Tibial nerve (tissue), 4 donors: ENCODE measurements at regions not wholly inside any gene's neighbourhood (a gene's known extent, or its start where the extent isn't known, plus 50 kb on each side); places are given as distances from the start of the nearest gene placed in this dataset.
"Not testable (repeated sequence)": the region's sequence is repeated elsewhere in the genome, so short reads cannot be mapped to it uniquely, and the experiment has no call there.

ENCODE experiments used
- DNase-seq, 2 donors: peaks; one replicate each; pipeline ENCODE4 v3.0.0-alpha.2; 2019; ENCODE audit warnings: low spot score in 2 of 2
- H3K27ac ChIP-seq, 4 donors: fragments of 200-600 bp; sonication (generic) in 3 of 4; one replicate each; pipeline ENCODE4 v1.5.1; 2017 to 2019; ENCODE audit warnings: mild to moderate bottlenecking in 1 of 4
- H3K27me3 ChIP-seq, 2 donors: fragments of 200-600 bp; sonication (generic) in 1 of 2; one replicate each; pipeline versions ENCODE4 v1.5.1 to v1.6.0; 2017 to 2019
- H3K36me3 ChIP-seq, 3 donors: fragments of 200-600 bp; sonication (generic); one replicate each; pipeline ENCODE4 v1.5.1; 2018 to 2019
- H3K4me1 ChIP-seq, 4 donors: fragments of 200-600 bp; sonication (generic) in 3 of 4; one replicate each; pipeline ENCODE4 v1.5.1; 2017 to 2019
- H3K4me3 ChIP-seq, 4 donors: fragments of 200-600 bp; sonication (generic) in 3 of 4; one replicate each; pipeline ENCODE4 v1.5.1; 2017 to 2019; ENCODE audit warnings: mild to moderate bottlenecking in 1 of 4, moderate library complexity in 1 of 4
- H3K9me3 ChIP-seq, 4 donors: fragments of 200-600 bp; sonication (generic) in 3 of 4; one replicate each; pipeline ENCODE4 v1.5.1; 2017 to 2019
- EP300 ChIP-seq, 2 donors: sonication (generic); formaldehyde crosslinking; IDR thresholded peaks; one replicate each; pipeline ENCODE4 v1.6.1; 2017; ENCODE audit warnings: antibody characterized with exemption in 2 of 2, mild to moderate bottlenecking in 1 of 2
- POLR2A ChIP-seq, 2 donors: fragments of 450-650 bp; IDR thresholded peaks; one replicate each; pipeline ENCODE4 v1.6.1; 2017; ENCODE audit warnings: antibody characterized with exemption in 2 of 2, mild to moderate bottlenecking in 2 of 2, moderate library complexity in 2 of 2
- WGBS, 2 donors: methylation state at CpG; one replicate each; pipeline ENCODE4 v1.1.5; 2018; 5-methylcytosine and 5-hydroxymethylcytosine counted together
- TF ChIP-seq, protein P1 (sequence below), 5 experiments: fragments of 200-600 bp in 3 of 5; fragments of 450-650 bp in 2 of 5; sonication (generic) in 3 of 5; IDR thresholded peaks; one replicate each; pipeline ENCODE4 v1.5.1; 2016 to 2019; ENCODE audit warnings: antibody characterized with exemption in 5 of 5, mild to moderate bottlenecking in 3 of 5, moderate library complexity in 2 of 5

DNA sequence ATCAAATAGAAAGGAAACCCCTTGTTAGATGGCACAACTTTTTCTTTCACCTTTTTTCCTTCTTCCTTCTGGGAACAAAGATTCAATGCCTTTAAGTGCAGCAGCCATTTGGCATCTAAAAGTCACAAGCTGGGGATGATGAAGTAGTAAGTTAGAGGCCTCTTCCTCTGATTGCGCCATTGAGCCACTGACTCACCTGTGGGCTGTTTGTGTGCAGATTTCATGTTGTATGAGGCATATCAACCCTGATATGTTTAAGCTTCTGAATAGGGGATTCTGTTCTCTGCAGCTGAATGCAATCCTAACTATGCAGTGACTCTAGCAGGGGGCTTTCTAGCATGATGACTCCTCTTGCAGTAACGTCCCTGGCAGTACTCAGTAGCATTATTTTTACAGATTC is 599.9 kb downstream of the CSNK1G3 start:
- no peak for DNase-seq
- Histone ChIP-seq H3K4me3 (no peak overlapping the region), H3K36me3 (no peaks in the 10 kb centered on the region), H3K27ac (no peak overlapping the region), H3K27me3 (no peaks in the 10 kb centered on the region), H3K4me1 (no peaks in the 10 kb centered on the region), H3K9me3 (no peaks in the 10 kb centered on the region)
- WGBS, 2 donors, result 85 to 88% methylated on average over 2 of the region's 2 CpGs
- TF ChIP-seq, protein P1, sequence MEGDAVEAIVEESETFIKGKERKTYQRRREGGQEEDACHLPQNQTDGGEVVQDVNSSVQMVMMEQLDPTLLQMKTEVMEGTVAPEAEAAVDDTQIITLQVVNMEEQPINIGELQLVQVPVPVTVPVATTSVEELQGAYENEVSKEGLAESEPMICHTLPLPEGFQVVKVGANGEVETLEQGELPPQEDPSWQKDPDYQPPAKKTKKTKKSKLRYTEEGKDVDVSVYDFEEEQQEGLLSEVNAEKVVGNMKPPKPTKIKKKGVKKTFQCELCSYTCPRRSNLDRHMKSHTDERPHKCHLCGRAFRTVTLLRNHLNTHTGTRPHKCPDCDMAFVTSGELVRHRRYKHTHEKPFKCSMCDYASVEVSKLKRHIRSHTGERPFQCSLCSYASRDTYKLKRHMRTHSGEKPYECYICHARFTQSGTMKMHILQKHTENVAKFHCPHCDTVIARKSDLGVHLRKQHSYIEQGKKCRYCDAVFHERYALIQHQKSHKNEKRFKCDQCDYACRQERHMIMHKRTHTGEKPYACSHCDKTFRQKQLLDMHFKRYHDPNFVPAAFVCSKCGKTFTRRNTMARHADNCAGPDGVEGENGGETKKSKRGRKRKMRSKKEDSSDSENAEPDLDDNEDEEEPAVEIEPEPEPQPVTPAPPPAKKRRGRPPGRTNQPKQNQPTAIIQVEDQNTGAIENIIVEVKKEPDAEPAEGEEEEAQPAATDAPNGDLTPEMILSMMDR (IDR thresholded peaks at IDR 0.05), result no peak
- TF ChIP-seq POLR2A (IDR thresholded peaks at IDR 0.05) (no peak), EP300 (IDR thresholded peaks at IDR 0.05) (no peak)

DNA sequence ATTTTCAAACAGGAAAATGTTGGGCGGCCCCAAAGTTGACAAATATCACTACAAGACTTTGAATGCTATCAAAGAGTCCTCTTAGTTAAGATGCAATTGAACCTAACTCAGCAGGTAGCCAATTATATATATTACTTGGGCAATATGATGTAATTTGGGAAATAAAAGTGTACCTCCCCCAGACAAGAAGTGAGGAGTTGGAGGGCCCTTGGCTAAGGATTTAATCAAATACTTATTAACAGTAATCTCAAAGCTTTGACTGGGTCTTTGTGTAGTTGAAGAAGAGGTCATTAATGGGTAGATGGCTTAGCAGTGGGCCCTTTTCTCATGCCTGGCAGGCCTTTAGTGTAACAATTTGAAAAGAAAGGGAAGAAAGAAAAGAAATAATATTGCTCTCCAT is 599.0 kb downstream of the CSNK1G3 start:
- Histone ChIP-seq H3K27ac (no peak overlapping the region), H3K27me3 (no peaks in the 10 kb centered on the region), H3K4me1 (no peaks in the 10 kb centered on the region), H3K9me3 (no peaks in the 10 kb centered on the region), H3K36me3 (no peaks in the 10 kb centered on the region), H3K4me3 (no peak overlapping the region)
- 95 to 100% methylated on average over 1 of the region's 1 CpG for WGBS, 2 donors
- TF ChIP-seq POLR2A (IDR thresholded peaks at IDR 0.05) (no peak), EP300 (IDR thresholded peaks at IDR 0.05) (no peak)
- TF ChIP-seq, protein P1 (IDR thresholded peaks at IDR 0.05), result no peak
- no peak for DNase-seq

DNA sequence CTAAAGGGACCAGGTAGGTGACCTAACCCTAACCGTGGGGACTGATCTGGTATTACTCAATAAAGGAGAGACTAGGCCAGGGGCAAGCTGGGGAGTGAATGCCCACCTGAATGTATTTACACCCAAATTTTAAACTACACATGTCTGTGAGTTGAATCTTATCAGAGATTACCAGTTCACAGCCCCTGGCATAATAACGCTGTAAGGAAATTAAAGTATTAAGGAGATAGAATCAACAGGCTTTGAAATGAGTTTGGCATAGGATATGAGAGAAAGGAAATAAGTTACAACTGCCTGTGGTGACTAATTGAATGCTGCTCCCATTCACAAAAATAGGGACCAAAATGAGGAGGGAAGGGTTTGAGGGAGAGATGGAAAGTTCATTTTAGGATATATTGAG is 593.3 kb downstream of the CSNK1G3 start:
- TF ChIP-seq POLR2A (IDR thresholded peaks at IDR 0.05), result no peak
- TF ChIP-seq EP300 (IDR thresholded peaks at IDR 0.05), result no peak
- TF ChIP-seq, protein P1 (IDR thresholded peaks at IDR 0.05), result no peak
- Histone ChIP-seq H3K9me3 (no peaks in the 10 kb centered on the region), H3K27me3 (no peaks in the 10 kb centered on the region), H3K36me3 (no peaks in the 10 kb centered on the region), H3K4me1 (no peaks in the 10 kb centered on the region), H3K4me3 (no peak overlapping the region), H3K27ac (no peak overlapping the region)
- 76 to 91% methylated on average over 2 of the region's 2 CpGs for WGBS, 2 donors
- no peak for DNase-seq

DNA sequence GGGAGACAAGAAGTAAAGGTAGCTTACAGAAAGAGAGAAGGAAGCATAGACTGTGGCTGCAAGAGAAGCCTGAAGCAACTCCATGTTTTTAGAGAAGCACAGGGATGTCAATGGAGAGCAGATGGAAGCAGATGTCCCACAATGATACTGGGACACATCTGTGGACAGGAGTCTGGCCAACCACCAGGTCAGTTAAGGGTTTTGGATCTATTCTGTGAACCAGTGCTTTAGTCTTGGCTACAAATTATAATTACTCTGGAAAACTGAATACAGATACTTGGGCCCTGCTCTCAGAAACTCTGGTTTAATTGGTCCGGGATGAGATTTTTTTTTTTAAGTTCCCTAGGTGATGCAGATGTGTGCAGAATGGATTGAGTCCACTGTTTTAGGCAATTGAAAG is 592.8 kb downstream of the CSNK1G3 start:
- no peak for DNase-seq
- TF ChIP-seq EP300 (IDR thresholded peaks at IDR 0.05), result no peak
- no peak for TF ChIP-seq POLR2A (IDR thresholded peaks at IDR 0.05)
- TF ChIP-seq, protein P1 (IDR thresholded peaks at IDR 0.05), result no peak
- H3K36me3 ChIP-seq, result no peaks in the 10 kb centered on the region
- no peaks in the 10 kb centered on the region for H3K4me1 ChIP-seq
- H3K27ac ChIP-seq, result no peak overlapping the region
- no peak overlapping the region for H3K4me3 ChIP-seq
- H3K27me3 ChIP-seq, result no peaks in the 10 kb centered on the region
- H3K9me3 ChIP-seq, result no peaks in the 10 kb centered on the region
- WGBS, 2 donors, result 67 to 90% methylated on average over 1 of the region's 1 CpG

DNA sequence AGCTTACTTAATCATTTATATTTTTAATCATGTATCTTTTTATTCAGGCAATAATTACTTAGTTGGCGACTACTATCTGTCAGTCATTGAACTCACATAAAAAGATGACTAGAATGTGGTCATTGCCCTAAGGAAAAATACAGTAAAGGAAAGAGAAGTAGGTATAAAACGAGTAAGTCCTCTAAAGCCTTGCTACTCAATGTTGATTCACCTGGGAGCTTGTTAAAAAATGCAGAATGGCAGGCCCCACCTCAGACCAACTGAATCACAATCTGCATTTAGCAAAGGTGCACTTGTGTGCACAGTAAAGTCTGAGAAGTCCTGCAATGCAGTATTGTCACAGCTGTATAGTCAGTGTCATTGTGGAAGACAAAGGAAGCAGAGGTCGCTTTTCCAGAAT is 592.4 kb downstream of the CSNK1G3 start:
- no peaks in the 10 kb centered on the region for H3K36me3 ChIP-seq
- no peak for DNase-seq
- H3K4me3 ChIP-seq, result no peak overlapping the region
- no peaks in the 10 kb centered on the region for H3K27me3 ChIP-seq
- H3K4me1 ChIP-seq, result no peaks in the 10 kb centered on the region
- TF ChIP-seq EP300 (IDR thresholded peaks at IDR 0.05), result no peak
- H3K27ac ChIP-seq, result no peak overlapping the region
- H3K9me3 ChIP-seq, result no peaks in the 10 kb centered on the region
- 82 to 93% methylated on average over 3 of the region's 3 CpGs for WGBS, 2 donors

DNA sequence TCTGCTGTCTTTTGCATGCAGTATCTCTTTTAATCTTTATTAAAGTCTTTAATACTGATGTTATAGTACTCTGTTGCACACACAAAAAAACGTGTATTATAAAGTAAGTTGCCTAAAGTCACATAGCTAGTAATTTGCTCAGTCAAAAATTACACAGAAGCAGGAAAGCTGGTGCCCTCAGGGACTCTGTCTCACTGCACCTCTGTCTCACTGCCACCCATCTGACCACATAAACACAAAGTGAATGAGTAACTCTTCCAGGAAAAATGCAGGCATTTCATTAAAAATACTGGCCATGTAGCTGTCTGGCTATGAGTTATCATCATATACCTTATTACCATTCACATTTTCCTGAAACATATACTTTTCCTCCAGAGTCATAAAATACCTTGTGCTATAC is 591.7 kb downstream of the CSNK1G3 start:
- no peak for DNase-seq
- no peak for TF ChIP-seq POLR2A (IDR thresholded peaks at IDR 0.05)
- TF ChIP-seq, protein P1 (IDR thresholded peaks at IDR 0.05), result no peak
- no peak for TF ChIP-seq EP300 (IDR thresholded peaks at IDR 0.05)
- no peaks in the 10 kb centered on the region for H3K4me1 ChIP-seq
- H3K27ac ChIP-seq, result no peak overlapping the region
- WGBS, 2 donors, result 55% methylated on average over 1 of the region's 1 CpG
- no peaks in the 10 kb centered on the region for H3K36me3 ChIP-seq
- H3K9me3 ChIP-seq, result no peaks in the 10 kb centered on the region
- H3K27me3 ChIP-seq, result no peaks in the 10 kb centered on the region
- H3K4me3 ChIP-seq, result no peak overlapping the region

DNA sequence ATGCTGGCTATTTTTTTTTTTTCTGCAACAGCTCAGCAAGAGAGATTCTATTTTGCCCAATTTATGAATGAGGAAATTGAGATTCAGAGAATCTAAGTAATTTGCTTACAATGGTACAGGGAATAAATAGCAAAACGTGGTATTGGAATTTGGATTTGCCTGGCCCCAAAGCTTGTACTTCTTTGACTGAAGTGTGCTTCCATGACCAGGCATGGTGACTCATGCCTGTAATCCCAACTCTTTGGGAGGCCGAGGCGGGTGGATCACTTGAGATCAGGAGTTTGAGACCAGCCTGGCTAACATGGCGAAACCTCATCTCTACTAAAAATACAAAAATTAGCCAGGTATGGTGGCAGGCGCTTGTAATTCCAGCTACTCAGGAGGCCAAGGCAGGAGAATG is 591.1 kb downstream of the CSNK1G3 start:
- 85 to 89% methylated on average over 5 of the region's 5 CpGs for WGBS, 2 donors
- not testable (repeated sequence) for DNase-seq, H3K4me3 ChIP-seq

More for the DNA sequence above, 591.1 kb downstream of the CSNK1G3 start:
- H3K27me3 ChIP-seq, H3K27ac ChIP-seq, H3K9me3 ChIP-seq, H3K4me1 ChIP-seq, H3K36me3 ChIP-seq: not testable (repeated sequence)
